Liver (tissue), 8 donors: ENCODE measurements at regions not wholly inside any gene's neighbourhood (a gene's known extent, or its start where the extent isn't known, plus 50 kb on each side); places are given as distances from the start of the nearest gene placed in this dataset.

Experiments
- DNase-seq: peaks from one replicate; pipeline ENCODE4 v3.0.0-alpha.2; 2017; ENCODE audit warnings: low spot score
- H3K27ac ChIP-seq, 2 donors: one replicate each; pipeline ENCODE4 v1.7.0; 2013; ENCODE audit warnings: inconsistent platforms in 2 of 2, low read length in 2 of 2, control low read depth in 1 of 2, low read depth in 1 of 2, mild to moderate bottlenecking in 1 of 2
- H3K27me3 ChIP-seq, 4 donors: one replicate each; pipeline versions ENCODE4 v1.6.1 to v1.7.0; 2013; ENCODE audit warnings: low read length in 3 of 4, inconsistent platforms in 1 of 4, mild to moderate bottlenecking in 1 of 4, moderate library complexity in 1 of 4; ENCODE audit not compliant: control insufficient read depth in 4 of 4, insufficient read depth in 4 of 4
- H3K36me3 ChIP-seq, 4 donors: one replicate each; pipeline versions ENCODE4 v1.6.1 to v1.7.0; 2013; ENCODE audit warnings: low read length in 3 of 4, mild to moderate bottlenecking in 3 of 4, low read depth in 1 of 4, moderate library complexity in 1 of 4; ENCODE audit not compliant: control insufficient read depth in 4 of 4, insufficient read depth in 3 of 4
- H3K4me1 ChIP-seq, 4 donors: one replicate each; pipeline versions ENCODE4 v1.6.1 to v1.7.0; 2013; ENCODE audit warnings: low read length in 3 of 4, mild to moderate bottlenecking in 3 of 4, moderate library complexity in 1 of 4; ENCODE audit not compliant: control insufficient read depth in 4 of 4, insufficient read depth in 4 of 4
- H3K4me3 ChIP-seq, 3 donors: one replicate each; pipeline versions ENCODE4 v1.6.1 to v1.7.0; 2013; ENCODE audit warnings: low read length in 3 of 3, control low read depth in 1 of 3, low read depth in 1 of 3, mild to moderate bottlenecking in 1 of 3
- H3K9ac ChIP-seq, 2 donors: one replicate each; pipeline ENCODE4 v1.7.0; 2013; ENCODE audit warnings: low read length in 2 of 2, mild to moderate bottlenecking in 2 of 2, moderate library complexity in 2 of 2, control low read depth in 1 of 2, low read depth in 1 of 2
- H3K9me3 ChIP-seq, 4 donors: one replicate each; pipeline versions ENCODE4 v1.6.1 to v1.7.0; 2013; ENCODE audit warnings: low read length in 3 of 4; ENCODE audit not compliant: control insufficient read depth in 4 of 4
- FOXA1 ChIP-seq: IDR thresholded peaks from 2 replicates; pipeline ENCODE4 v1.6.1; 2016; ENCODE audit warnings: antibody characterized with exemption
- FOXA2 ChIP-seq: IDR thresholded peaks from 2 replicates; pipeline ENCODE4 v1.6.1; 2016; ENCODE audit warnings: antibody characterized with exemption
- HNF4A ChIP-seq, 2 donors: conservative IDR thresholded peaks; 2 replicates each; pipeline ENCODE4 v1.6.1; 2016; ENCODE audit warnings: antibody characterized with exemption in 2 of 2, mild to moderate bottlenecking in 2 of 2
- HNF4G ChIP-seq: IDR thresholded peaks from 2 replicates; pipeline ENCODE4 v1.6.1; 2016; ENCODE audit warnings: antibody characterized with exemption
- JUND ChIP-seq, 2 donors: IDR thresholded peaks; 2 replicates each; pipeline ENCODE4 v1.6.1; 2016; ENCODE audit warnings: antibody characterized with exemption in 2 of 2
- NR2F2 ChIP-seq: IDR thresholded peaks from 2 replicates; pipeline ENCODE4 v1.6.1; 2016; ENCODE audit warnings: antibody characterized with exemption
- RAD21 ChIP-seq, 2 donors: IDR thresholded peaks; 2 replicates each; pipeline ENCODE4 v1.6.1; 2016; ENCODE audit warnings: antibody characterized with exemption in 2 of 2, mild to moderate bottlenecking in 2 of 2
- RXRA ChIP-seq, 2 donors: IDR thresholded peaks; 2 replicates each; pipeline ENCODE4 v1.6.1; 2017 to 2018; ENCODE audit warnings: antibody characterized with exemption in 2 of 2, mild to moderate bottlenecking in 1 of 2
- SP1 ChIP-seq: IDR thresholded peaks from 2 replicates; pipeline ENCODE4 v1.6.1; 2018; ENCODE audit warnings: antibody characterized with exemption, mild to moderate bottlenecking
- TAF1 ChIP-seq: conservative IDR thresholded peaks from 2 replicates; pipeline ENCODE4 v1.6.1; 2016; ENCODE audit warnings: antibody characterized with exemption, mild to moderate bottlenecking
- YY1 ChIP-seq: IDR thresholded peaks from 2 replicates; pipeline ENCODE4 v1.6.1; 2016; ENCODE audit warnings: antibody characterized with exemption, mild to moderate bottlenecking
- WGBS: extraction: QIAGEN DNeasy Blood & Tissue Kit; methylation state at CpG from one replicate; pipeline ENCODE4 v1.1.7; 2013; 5-methylcytosine and 5-hydroxymethylcytosine counted together
- TF ChIP-seq, protein P1 (sequence below): fragments of 150-350 bp; IDR thresholded peaks from 2 replicates; pipeline ENCODE4 v1.5.1; 2017; ENCODE audit warnings: improper control_type of control experiment, low read depth, low read length; ENCODE audit not compliant: missing input control
- TF ChIP-seq, protein P2 (sequence below): IDR thresholded peaks from 2 replicates; pipeline ENCODE4 v1.6.1; 2016; ENCODE audit warnings: antibody characterized with exemption, mild to moderate bottlenecking
- TF ChIP-seq, protein P3 (sequence below): IDR thresholded peaks from 2 replicates; pipeline ENCODE4 v1.6.1; 2016; ENCODE audit warnings: antibody characterized with exemption
- TF ChIP-seq, protein P4 (sequence below): IDR thresholded peaks from 2 replicates; pipeline ENCODE4 v1.6.1; 2016; ENCODE audit warnings: antibody characterized with exemption
- TF ChIP-seq, protein P5 (sequence below): IDR thresholded peaks from 2 replicates; pipeline ENCODE4 v1.6.1; 2016; ENCODE audit warnings: antibody characterized with exemption
- donor health status: healthy.
- donor health status: healthy.
- donor health status: healthy.
- donor health status: healthy.
- donor health status: healthy.

DNA sequence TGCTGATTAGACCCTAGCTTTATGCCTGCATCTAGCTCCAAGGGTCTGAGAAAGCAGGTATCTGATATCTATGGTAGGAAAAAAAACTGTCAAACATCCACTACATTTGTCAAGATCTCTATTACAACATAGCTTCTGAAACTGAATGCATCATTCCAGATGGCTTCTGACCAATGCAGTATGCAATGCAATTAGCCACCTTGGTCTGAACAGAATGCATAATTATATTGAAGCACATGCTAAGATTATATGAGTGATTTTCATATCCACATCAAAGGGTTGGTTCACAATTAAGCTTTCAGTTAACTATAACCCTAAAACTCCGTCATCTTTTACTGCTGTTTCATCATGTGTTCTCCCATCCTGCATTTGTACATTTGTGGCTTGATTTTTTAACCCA lies 271.4 kb downstream of the POLR1F start:
- Histone ChIP-seq H3K9ac (no peak overlapping the region), H3K27ac (no peak overlapping the region), H3K36me3 (no peaks in the 10 kb centered on the region), H3K4me1 (peaks cover 0 to 1% (median 0%) of the 10 kb centered on the region in 4 donors), H3K4me3 (no peak overlapping the region), H3K9me3 (no peaks in the 10 kb centered on the region), H3K27me3 (no peaks in the 10 kb centered on the region)
- WGBS = 77% methylated on average over 1 of the region's 1 CpG
- DNase-seq = no peak
- no peak for TF ChIP-seq YY1
- TF ChIP-seq, protein P1, sequence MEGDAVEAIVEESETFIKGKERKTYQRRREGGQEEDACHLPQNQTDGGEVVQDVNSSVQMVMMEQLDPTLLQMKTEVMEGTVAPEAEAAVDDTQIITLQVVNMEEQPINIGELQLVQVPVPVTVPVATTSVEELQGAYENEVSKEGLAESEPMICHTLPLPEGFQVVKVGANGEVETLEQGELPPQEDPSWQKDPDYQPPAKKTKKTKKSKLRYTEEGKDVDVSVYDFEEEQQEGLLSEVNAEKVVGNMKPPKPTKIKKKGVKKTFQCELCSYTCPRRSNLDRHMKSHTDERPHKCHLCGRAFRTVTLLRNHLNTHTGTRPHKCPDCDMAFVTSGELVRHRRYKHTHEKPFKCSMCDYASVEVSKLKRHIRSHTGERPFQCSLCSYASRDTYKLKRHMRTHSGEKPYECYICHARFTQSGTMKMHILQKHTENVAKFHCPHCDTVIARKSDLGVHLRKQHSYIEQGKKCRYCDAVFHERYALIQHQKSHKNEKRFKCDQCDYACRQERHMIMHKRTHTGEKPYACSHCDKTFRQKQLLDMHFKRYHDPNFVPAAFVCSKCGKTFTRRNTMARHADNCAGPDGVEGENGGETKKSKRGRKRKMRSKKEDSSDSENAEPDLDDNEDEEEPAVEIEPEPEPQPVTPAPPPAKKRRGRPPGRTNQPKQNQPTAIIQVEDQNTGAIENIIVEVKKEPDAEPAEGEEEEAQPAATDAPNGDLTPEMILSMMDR = no peak
- TF ChIP-seq, protein P2, sequence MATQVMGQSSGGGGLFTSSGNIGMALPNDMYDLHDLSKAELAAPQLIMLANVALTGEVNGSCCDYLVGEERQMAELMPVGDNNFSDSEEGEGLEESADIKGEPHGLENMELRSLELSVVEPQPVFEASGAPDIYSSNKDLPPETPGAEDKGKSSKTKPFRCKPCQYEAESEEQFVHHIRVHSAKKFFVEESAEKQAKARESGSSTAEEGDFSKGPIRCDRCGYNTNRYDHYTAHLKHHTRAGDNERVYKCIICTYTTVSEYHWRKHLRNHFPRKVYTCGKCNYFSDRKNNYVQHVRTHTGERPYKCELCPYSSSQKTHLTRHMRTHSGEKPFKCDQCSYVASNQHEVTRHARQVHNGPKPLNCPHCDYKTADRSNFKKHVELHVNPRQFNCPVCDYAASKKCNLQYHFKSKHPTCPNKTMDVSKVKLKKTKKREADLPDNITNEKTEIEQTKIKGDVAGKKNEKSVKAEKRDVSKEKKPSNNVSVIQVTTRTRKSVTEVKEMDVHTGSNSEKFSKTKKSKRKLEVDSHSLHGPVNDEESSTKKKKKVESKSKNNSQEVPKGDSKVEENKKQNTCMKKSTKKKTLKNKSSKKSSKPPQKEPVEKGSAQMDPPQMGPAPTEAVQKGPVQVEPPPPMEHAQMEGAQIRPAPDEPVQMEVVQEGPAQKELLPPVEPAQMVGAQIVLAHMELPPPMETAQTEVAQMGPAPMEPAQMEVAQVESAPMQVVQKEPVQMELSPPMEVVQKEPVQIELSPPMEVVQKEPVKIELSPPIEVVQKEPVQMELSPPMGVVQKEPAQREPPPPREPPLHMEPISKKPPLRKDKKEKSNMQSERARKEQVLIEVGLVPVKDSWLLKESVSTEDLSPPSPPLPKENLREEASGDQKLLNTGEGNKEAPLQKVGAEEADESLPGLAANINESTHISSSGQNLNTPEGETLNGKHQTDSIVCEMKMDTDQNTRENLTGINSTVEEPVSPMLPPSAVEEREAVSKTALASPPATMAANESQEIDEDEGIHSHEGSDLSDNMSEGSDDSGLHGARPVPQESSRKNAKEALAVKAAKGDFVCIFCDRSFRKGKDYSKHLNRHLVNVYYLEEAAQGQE = no peak
- TF ChIP-seq SP1 = no peak
- no peak for TF ChIP-seq HNF4A (conservative IDR thresholded peaks at IDR 0.05)
- TF ChIP-seq, protein P3, sequence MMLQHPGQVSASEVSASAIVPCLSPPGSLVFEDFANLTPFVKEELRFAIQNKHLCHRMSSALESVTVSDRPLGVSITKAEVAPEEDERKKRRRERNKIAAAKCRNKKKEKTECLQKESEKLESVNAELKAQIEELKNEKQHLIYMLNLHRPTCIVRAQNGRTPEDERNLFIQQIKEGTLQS = no peak
- TF ChIP-seq FOXA1 = no peak
- no peak for TF ChIP-seq RAD21 (IDR thresholded peaks at IDR 0.05)
- TF ChIP-seq, protein P4, sequence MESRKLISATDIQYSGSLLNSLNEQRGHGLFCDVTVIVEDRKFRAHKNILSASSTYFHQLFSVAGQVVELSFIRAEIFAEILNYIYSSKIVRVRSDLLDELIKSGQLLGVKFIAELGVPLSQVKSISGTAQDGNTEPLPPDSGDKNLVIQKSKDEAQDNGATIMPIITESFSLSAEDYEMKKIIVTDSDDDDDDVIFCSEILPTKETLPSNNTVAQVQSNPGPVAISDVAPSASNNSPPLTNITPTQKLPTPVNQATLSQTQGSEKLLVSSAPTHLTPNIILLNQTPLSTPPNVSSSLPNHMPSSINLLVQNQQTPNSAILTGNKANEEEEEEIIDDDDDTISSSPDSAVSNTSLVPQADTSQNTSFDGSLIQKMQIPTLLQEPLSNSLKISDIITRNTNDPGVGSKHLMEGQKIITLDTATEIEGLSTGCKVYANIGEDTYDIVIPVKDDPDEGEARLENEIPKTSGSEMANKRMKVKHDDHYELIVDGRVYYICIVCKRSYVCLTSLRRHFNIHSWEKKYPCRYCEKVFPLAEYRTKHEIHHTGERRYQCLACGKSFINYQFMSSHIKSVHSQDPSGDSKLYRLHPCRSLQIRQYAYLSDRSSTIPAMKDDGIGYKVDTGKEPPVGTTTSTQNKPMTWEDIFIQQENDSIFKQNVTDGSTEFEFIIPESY = no peak
- no peak for TF ChIP-seq FOXA2
- TF ChIP-seq, protein P5, sequence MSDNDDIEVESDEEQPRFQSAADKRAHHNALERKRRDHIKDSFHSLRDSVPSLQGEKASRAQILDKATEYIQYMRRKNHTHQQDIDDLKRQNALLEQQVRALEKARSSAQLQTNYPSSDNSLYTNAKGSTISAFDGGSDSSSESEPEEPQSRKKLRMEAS = no peak
- no peak for TF ChIP-seq TAF1
- no peak for TF ChIP-seq RXRA (IDR thresholded peaks at IDR 0.05)
- TF ChIP-seq HNF4G = no peak

DNA sequence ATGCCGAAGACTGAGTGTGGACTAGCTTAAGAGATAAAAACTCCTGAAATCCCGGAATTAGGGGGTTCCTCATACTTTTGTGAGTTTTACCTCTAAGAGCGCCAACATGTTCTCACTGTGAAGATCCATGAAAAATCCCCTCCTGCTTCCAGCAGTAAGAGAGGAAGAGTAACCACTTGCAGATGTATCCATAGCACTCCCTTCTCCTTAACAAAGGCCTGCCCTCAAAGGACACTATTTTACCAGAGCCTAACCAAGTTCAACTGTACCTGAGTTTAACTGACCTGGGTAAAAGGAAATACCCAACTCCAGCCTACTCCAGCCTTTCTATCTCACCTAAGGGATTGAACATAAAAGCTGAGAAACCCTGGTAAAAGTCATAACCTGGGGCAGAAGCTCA lies 280.9 kb downstream of the POLR1F start:
- Histone ChIP-seq H3K9me3 (no peaks in the 10 kb centered on the region), H3K27me3 (peaks cover 0 to 4% (median 0%) of the 10 kb centered on the region in 4 donors)

More for the DNA sequence above, 280.9 kb downstream of the POLR1F start:
- Histone ChIP-seq H3K9ac (no peak overlapping the region), H3K36me3 (no peaks in the 10 kb centered on the region), H3K4me1 (no peaks in the 10 kb centered on the region), H3K4me3 (no peak overlapping the region), H3K27ac (no peak overlapping the region)
- TF ChIP-seq, protein P4 = no peak
- TF ChIP-seq RXRA (IDR thresholded peaks at IDR 0.05) (no peak), SP1 (no peak), YY1 (no peak), FOXA1 (no peak), JUND (IDR thresholded peaks at IDR 0.05) (no peak), HNF4A (conservative IDR thresholded peaks at IDR 0.05) (no peak), FOXA2 (no peak), HNF4G (no peak), NR2F2 (no peak), RAD21 (IDR thresholded peaks at IDR 0.05) (no peak)
- TF ChIP-seq, protein P3 = no peak
- TF ChIP-seq, protein P1 = no peak
- TF ChIP-seq, protein P5 = no peak
- no peak for DNase-seq
- WGBS = 68% methylated on average over 3 of the region's 3 CpGs
